ENCODE measurements at regions not wholly inside any gene's neighbourhood (a gene's known extent, or its start where the extent isn't known, plus 50 kb on each side); places are given as distances from the start of the nearest gene placed in this dataset.
"Not testable (repeated sequence)": the region's sequence is repeated elsewhere in the genome, so short reads cannot be mapped to it uniquely, and the experiment has no call there.

- no peaks in the 10 kb centered on the region for H3K27me3 ChIP-seq (ENCODE audit: low read depth)
- H3K9me3 ChIP-seq (replicated peaks), result peaks cover 14% of the 10 kb centered on the region
- H3K27ac ChIP-seq (replicated peaks), result no peak overlapping the region
- intact Hi-C loops (cut with micrococcal nuclease), result no loop called here
- no peaks in the 10 kb centered on the region for H3K4me1 ChIP-seq
- no peak for TF ChIP-seq CTCF (IDR thresholded peaks at IDR 0.05; ENCODE audit: borderline replicate concordance)
- H3K36me3 ChIP-seq, result no peaks in the 10 kb centered on the region
- no peak overlapping the region for H3K4me3 ChIP-seq
- DNase-seq, result no peak
Measured at GRCh38 chr4:167887726-167888125, 204.6 kb upstream of the ANXA10 start.

- H3K27me3 ChIP-seq (ENCODE audit: low read depth), result no peaks in the 10 kb centered on the region
- H3K9me3 ChIP-seq (replicated peaks), result peaks cover 14% of the 10 kb centered on the region
- H3K36me3 ChIP-seq, result no peaks in the 10 kb centered on the region
- no peaks in the 10 kb centered on the region for H3K4me1 ChIP-seq
- no peak overlapping the region for H3K4me3 ChIP-seq
- DNase-seq, result no peak
- H3K27ac ChIP-seq (replicated peaks), result no peak overlapping the region
- no peak for TF ChIP-seq CTCF (IDR thresholded peaks at IDR 0.05; ENCODE audit: borderline replicate concordance)
- intact Hi-C loops (cut with micrococcal nuclease), result no loop called here
Measured at GRCh38 chr4:167890226-167890625, 202.1 kb upstream of the ANXA10 start.

- Histone ChIP-seq H3K27ac (replicated peaks) (no peak overlapping the region), H3K4me1 (no peaks in the 10 kb centered on the region), H3K9me3 (replicated peaks) (peaks cover 3% of the 10 kb centered on the region), H3K4me3 (no peak overlapping the region), H3K36me3 (no peaks in the 10 kb centered on the region), H3K27me3 (ENCODE audit: low read depth) (no peaks in the 10 kb centered on the region)
- DNase-seq, result no peak
- intact Hi-C loops (cut with micrococcal nuclease), result no loop called here
- no peak for TF ChIP-seq CTCF (IDR thresholded peaks at IDR 0.05; ENCODE audit: borderline replicate concordance)
Measured at GRCh38 chr4:167893531-167893930, 198.8 kb upstream of the ANXA10 start.

- intact Hi-C loops (cut with micrococcal nuclease); H3K27me3 ChIP-seq (ENCODE audit: low read depth); DNase-seq; H3K9me3 ChIP-seq (replicated peaks); H3K4me1 ChIP-seq; H3K36me3 ChIP-seq; H3K4me3 ChIP-seq; H3K27ac ChIP-seq (replicated peaks): not testable (repeated sequence)
Measured at GRCh38 chr4:167896260-167896659, 196.1 kb upstream of the ANXA10 start.

- DNase-seq, result no peak
- Histone ChIP-seq H3K36me3 (no peaks in the 10 kb centered on the region), H3K9me3 (replicated peaks) (no peaks in the 10 kb centered on the region), H3K27me3 (ENCODE audit: low read depth) (no peaks in the 10 kb centered on the region), H3K4me3 (no peak overlapping the region), H3K27ac (replicated peaks) (no peak overlapping the region), H3K4me1 (no peaks in the 10 kb centered on the region)
- no peak for TF ChIP-seq CTCF (IDR thresholded peaks at IDR 0.05; ENCODE audit: borderline replicate concordance)
- intact Hi-C loops (cut with micrococcal nuclease), result no loop called here
Measured at GRCh38 chr4:167897116-167897515, 195.2 kb upstream of the ANXA10 start.

- Histone ChIP-seq H3K4me3 (no peak overlapping the region), H3K4me1 (no peaks in the 10 kb centered on the region), H3K36me3 (no peaks in the 10 kb centered on the region), H3K27ac (replicated peaks) (no peak overlapping the region), H3K27me3 (ENCODE audit: low read depth) (no peaks in the 10 kb centered on the region), H3K9me3 (replicated peaks) (peaks cover 7% of the 10 kb centered on the region)
- intact Hi-C loops (cut with micrococcal nuclease), result no loop called here
- no peak for TF ChIP-seq CTCF (IDR thresholded peaks at IDR 0.05; ENCODE audit: borderline replicate concordance)
- no peak for DNase-seq
Measured at GRCh38 chr4:167903291-167903721, 189.0 kb upstream of the ANXA10 start.
